Left lobe of liver (tissue), 2 donors: ENCODE measurements at regions not wholly inside any gene's neighbourhood (a gene's known extent, or its start where the extent isn't known, plus 50 kb on each side); places are given as distances from the start of the nearest gene placed in this dataset.

Experiments
- ATAC-seq: fragments of 200-7000 bp; cut with Tn5 transposase; one replicate; pipeline ENCODE4 v1.9.1; 2020; ENCODE audit warnings: mild to moderate bottlenecking, moderate library complexity
- DNase-seq: peaks from one replicate; pipeline ENCODE4 v3.0.0-alpha.2; 2020; ENCODE audit warnings: low spot score
- donor health status: DM: no; HTN: no; CAD: no; lungs with moderate emphysema.
- donor health status: DM: no; HTN: yes; CAD: no.

DNA sequence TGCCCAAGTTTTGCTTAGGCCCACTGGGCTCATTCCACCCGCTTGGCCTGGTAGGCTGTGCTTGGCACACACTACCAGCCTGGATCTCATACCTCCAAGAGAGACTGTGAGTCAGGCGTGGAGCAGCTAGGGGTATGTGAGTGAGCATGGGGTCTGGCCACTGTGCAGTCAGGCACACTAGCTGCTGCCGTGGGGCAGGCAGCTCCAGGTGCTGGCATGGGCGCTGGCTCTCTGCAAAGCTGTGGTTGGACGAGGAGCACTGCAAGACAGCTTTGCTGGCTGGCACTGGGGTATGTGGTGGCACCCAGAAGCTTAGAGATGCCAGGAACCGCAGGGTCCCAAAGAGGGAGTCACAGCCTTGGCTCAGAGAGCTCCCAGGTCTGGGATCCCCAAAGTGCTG, 377.8 kb downstream of the KCTD8 start:
- no peak for ATAC-seq
- DNase-seq, result no peak

DNA sequence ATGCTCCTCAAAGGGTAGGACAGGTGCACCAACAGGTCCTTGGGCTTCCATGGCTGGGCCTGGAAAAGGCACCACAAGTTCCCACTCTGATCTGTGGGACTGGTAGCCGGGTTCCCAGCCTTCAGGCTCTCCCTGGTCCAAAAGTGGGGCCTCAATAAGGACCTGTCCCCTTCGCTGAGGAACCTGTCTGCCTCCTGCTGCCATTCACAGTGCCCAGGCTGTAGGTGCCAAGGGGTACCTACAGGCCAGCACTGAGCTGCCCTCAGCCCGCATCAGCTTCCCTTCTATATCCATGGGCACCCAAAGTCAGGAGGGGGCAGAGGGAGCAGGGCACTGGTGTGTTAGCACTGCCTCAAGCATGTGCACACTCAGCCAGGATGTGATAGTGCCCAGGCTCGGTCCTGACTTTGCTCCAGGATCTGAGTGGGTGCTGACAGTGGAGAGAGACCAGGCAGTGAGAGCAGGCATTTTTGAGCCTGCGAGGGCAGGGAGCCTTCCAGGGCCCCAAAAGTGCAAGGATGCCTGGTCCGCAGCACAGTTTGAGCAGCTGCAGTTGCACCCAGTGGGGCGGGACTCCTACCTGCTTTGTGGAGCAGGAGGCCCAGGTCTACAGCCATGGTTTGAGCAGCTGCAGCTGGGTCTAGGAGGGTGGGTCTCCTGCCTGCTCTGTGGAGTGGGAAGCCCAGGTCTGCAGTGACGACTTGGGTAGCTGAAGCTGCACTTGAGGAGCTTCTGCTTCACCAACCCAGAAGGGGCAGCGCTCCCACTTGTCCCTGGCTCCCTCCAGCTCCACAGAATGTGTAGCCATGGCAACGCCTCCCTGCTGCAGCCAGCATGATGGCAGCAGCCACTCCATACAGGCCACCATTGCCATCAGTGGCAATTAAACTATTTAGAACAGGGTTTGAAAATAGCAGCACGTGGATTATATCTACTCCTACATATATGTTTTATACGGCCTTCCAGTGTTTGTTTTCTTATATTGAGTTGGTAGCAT, 376.4 kb downstream of the KCTD8 start:
- ATAC-seq (no peak), DNase-seq (no peak)

DNA sequence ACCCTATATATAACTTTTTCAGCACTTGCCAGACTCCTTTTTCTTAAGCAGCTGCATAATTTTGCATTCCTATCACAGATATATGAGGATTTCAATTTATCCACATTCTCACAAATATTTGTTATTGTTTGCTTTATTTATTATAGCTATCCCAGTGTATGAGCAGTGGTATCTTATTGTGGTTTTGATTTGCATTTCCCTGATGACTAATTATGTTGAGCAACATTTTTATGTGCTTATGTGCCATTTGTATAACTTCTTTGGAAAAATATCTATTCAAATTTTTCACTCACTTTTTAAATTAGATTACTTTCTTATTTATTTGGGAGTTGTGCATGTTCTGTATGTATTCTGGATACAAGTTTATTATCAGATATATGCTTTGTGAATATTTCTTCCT, 361.9 kb downstream of the KCTD8 start:
- DNase-seq, result no peak
- no peak for ATAC-seq

DNA sequence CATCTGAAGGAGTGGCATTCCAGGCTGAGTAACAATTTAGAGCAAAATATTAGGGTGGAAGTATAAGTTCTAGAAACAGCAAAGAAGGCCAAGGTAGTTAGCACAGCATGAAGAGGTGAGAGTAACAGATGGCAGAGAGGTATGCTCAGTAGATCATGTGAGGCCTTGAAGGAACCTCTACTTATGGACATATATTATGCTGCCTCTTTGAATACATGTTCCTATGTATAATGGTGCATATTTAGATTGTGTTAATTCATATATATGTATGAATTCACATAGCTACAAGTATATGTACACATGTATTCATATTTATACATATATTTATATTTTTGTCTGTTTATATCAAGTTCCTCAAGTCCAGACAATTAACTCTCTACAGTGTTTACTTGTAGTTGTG, 355.2 kb downstream of the KCTD8 start:
- ATAC-seq (no peak), DNase-seq (no peak)

DNA sequence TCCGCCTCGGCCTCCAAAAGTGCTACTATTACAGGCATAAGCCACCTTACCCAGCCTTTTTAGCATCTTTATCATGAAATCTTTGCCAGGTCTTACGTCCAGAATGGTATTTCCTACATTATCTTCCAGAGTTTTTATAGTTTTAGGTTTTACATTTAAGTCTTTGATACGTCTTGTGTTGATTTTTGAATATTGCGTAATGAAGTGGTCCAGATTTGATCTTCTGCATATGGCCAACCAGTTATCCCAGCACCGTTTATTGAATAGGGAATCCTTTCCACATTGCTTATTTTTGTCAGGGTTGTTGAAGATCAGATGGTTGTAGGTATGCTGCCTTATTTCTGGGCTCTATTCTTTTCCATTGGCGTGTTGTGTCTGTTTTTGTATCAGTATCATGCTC, 349.6 kb downstream of the KCTD8 start:
- ATAC-seq, result no peak
- DNase-seq, result no peak

DNA sequence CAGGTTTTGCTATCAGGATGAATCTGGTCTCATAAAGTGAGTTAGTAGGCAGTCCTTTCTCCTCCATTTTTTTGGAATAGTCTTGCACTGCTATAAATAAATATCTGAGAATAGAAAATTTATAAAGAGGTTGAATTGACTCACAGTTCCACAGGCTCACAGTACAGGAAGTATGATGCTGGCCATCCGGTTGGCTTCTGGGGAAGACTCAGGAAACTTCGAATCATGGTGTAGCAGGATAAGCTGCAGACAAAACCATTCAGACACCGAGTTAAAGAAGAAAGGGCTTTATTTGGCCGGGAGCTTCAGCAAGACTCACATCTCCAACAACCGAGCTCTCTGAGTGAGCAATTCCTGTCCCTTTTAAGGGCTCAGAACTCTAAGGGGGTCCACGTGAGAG, 348.2 kb downstream of the KCTD8 start:
- DNase-seq, result no peak
- ATAC-seq, result no peak

DNA sequence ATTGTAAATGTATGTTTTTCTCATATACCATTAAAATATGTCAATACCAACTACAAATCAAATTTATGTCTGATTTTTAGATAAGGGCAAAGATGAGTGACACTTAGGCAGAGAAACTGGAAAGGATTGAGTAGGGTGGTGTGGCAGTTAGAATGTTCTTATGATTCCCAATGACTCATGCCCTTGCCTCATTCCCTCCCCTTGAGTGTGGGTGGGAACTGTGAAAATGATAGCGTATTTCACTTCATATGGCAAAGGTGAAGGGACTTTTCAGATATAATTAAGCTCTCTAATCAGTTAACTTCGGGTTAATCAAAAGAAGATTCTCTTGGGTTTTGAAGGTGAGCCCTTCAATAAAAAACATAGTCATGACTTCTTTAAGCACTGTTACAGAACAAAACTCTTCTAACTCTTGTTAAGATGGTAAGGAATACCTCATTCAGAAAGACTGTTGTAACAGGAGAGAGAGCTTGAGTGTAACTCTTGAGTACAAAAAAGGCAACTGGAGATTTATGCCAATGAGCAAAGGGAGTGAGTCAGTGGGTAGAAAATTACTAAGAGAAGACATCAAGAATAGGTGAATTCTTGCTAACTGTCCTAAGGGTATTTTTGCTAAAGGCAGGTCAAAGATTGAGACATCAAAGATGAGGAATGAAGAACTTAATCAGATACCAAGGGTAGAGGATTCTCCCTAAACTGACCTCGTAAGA, 329.5 kb downstream of the KCTD8 start:
- DNase-seq (no peak), ATAC-seq (no peak)

DNA sequence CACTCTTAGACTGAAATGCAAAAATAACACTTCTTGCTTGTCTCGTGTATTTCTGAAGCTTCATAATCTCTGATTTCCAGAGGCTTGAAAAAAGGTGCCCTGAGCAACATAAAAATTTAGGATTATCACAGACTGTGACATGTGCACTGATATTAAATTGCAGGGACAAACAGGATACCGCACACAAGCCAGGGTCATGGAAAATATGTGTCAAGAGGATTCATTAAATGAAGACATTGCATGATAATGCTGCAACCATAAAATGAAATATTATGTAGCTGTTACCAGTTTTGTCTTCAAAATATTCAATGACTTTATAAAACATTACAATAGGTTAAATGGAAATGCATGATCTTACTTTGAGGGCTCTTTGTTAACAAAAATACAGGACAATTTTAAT, 328.0 kb downstream of the KCTD8 start:
- ATAC-seq, result no peak
- no peak for DNase-seq

DNA sequence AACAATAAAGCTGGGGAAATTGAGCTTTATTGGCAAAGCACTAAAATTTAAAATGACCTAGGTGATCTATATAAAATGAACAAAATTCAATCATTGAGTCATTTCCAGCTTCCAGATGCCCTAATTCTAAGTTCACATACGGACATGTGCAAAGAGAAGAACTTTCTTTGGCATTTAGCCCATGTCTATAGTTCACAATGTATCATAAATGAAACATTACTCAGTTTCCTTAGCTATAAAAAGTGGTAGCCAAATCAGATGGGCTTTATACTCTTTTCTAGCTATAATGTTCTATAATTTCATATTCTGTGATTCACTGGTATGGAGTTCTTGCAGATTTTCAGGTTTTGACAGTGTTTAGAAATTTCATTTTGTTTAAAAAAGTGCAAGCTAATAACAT, 327.4 kb downstream of the KCTD8 start:
- DNase-seq (no peak), ATAC-seq (no peak)
